OCI-LY3 (cell line): ENCODE measurements at regions not wholly inside any gene's neighbourhood (a gene's known extent, or its start where the extent isn't known, plus 50 kb on each side); places are given as distances from the start of the nearest gene placed in this dataset.

Source experiments
- H2AFZ ChIP-seq: fragments of 200-600, 300-600 bp; shearing (Covaris generic); 2 replicates; pipeline ENCODE4 v1.6.0; 2014; ENCODE audit warnings: antibody characterized with exemption, low read depth, low read length
- H3K27ac ChIP-seq: fragments of 200-600, 300-600 bp; sonication (generic); 2 replicates; pipeline ENCODE4 v1.5.1; 2014; ENCODE audit warnings: mild to moderate bottlenecking, low read length, moderate library complexity, mixed read lengths
- H3K27me3 ChIP-seq: fragments of 200-600, 300-600 bp; sonication (generic); 2 replicates; pipeline ENCODE4 v1.6.1; 2014; ENCODE audit warnings: low read depth, low read length, mixed read lengths
- H3K36me3 ChIP-seq: fragments of 200-600, 300-600 bp; sonication (generic); replicated peaks from 2 replicates; pipeline ENCODE3; 2014; ENCODE audit warnings: low read depth, low read length, mixed read lengths
- H3K4me1 ChIP-seq: fragments of 300-600, 200-600 bp; sonication (generic); 2 replicates; pipeline ENCODE4 v1.6.1; 2014; ENCODE audit warnings: low read length, mixed read lengths
- H3K4me2 ChIP-seq: fragments of 200-600, 300-600 bp; sonication (generic); 2 replicates; pipeline ENCODE4 v1.6.1; 2014; ENCODE audit warnings: low read length, mixed read lengths
- H3K4me3 ChIP-seq: fragments of 300-600, 200-600 bp; sonication (generic); 2 replicates; pipeline ENCODE4 v1.5.1; 2014; ENCODE audit warnings: antibody characterized with exemption, mild to moderate bottlenecking, low read length, moderate library complexity
- H3K79me2 ChIP-seq: fragments of 300-600, 200-600 bp; shearing (Covaris generic); 2 replicates; pipeline ENCODE4 v1.6.1; 2014; ENCODE audit warnings: mild to moderate bottlenecking, low read length, mixed read lengths
- H3K9ac ChIP-seq: fragments of 300-600, 200-600 bp; shearing (Covaris generic); 2 replicates; pipeline ENCODE4 v1.6.0; 2014; ENCODE audit warnings: mild to moderate bottlenecking, low read length, moderate library complexity
- H3K9me3 ChIP-seq: fragments of 200-600, 300-600 bp; shearing (Covaris generic); 2 replicates; pipeline ENCODE4 v1.6.1; 2014; ENCODE audit warnings: low read length, mixed read lengths; ENCODE audit not compliant: insufficient read depth
- H4K20me1 ChIP-seq: fragments of 200-600, 300-600 bp; sonication (generic); 2 replicates; pipeline ENCODE4 v1.6.1; 2016; ENCODE audit warnings: low read length, mixed read lengths; ENCODE audit not compliant: insufficient read depth
- EZH2phosphoT487 ChIP-seq: fragments of 200-600 bp; shearing (Covaris generic); IDR thresholded peaks from 2 replicates; pipeline ENCODE4 v1.6.1; 2018; ENCODE audit warnings: antibody characterized with exemption, mixed run types, low read depth
- TF ChIP-seq, protein P1 (sequence below): fragments of 200-600, 300-600 bp; sonication (generic); IDR thresholded peaks from 2 replicates; pipeline ENCODE4 v1.5.1; 2014; ENCODE audit warnings: antibody characterized with exemption, low read length, low read depth

DNA sequence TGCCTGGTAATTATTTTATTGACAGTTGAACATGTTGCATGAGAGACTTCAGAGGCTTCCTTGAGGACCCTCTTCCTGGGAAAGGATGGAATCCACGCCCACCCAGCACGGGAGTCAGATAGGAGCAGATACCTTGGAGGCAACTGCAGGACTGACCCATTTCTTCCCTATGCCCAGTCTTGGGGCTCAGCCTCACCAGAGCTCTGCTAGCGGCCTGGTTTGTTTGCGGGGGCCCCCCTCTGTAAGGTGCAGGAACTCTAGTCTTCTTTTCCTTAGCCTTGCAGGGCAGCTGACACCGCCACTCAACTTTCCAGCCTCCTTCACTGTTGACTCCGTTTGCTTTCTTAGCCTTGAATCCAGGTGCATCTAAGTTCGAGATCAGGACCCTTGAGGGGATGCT is 1032.8 kb downstream of the BRD1 start:
- Histone ChIP-seq H3K27me3 (no peaks in the 10 kb centered on the region), H3K4me2 (no peak overlapping the region), H2AFZ (no peak overlapping the region), H4K20me1 (no peaks in the 10 kb centered on the region), H3K9ac (no peak overlapping the region), H3K27ac (no peak overlapping the region), H3K4me3 (no peak overlapping the region), H3K4me1 (no peaks in the 10 kb centered on the region), H3K79me2 (no peaks in the 10 kb centered on the region), H3K9me3 (no peaks in the 10 kb centered on the region), H3K36me3 (no peaks in the 10 kb centered on the region)
- TF ChIP-seq, protein P1, sequence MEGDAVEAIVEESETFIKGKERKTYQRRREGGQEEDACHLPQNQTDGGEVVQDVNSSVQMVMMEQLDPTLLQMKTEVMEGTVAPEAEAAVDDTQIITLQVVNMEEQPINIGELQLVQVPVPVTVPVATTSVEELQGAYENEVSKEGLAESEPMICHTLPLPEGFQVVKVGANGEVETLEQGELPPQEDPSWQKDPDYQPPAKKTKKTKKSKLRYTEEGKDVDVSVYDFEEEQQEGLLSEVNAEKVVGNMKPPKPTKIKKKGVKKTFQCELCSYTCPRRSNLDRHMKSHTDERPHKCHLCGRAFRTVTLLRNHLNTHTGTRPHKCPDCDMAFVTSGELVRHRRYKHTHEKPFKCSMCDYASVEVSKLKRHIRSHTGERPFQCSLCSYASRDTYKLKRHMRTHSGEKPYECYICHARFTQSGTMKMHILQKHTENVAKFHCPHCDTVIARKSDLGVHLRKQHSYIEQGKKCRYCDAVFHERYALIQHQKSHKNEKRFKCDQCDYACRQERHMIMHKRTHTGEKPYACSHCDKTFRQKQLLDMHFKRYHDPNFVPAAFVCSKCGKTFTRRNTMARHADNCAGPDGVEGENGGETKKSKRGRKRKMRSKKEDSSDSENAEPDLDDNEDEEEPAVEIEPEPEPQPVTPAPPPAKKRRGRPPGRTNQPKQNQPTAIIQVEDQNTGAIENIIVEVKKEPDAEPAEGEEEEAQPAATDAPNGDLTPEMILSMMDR = no peak
- TF ChIP-seq EZH2phosphoT487 = no peak

DNA sequence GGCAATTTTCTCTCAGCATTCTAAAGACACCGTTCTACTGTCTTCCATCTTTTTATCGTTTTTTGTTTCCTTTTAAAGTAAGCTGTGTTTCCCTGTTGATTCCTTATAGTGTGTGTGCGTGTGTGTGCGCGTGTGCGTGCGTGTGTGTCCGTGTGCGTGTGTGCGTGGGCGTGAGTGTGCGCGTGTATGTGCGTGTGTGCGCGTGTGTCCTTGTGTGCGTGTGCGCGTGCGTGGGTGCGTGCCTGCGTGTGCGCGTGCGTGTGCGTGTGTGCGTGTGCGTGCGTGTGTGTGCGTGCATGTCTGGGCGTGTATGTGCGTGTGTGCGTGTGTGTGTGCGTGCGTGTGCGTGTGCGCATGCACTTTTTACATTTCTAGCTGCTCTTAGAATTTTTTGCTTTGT is 1033.7 kb downstream of the BRD1 start:
- no peaks in the 10 kb centered on the region for H3K27me3 ChIP-seq
- H3K4me3 ChIP-seq = no peak overlapping the region
- no peaks in the 10 kb centered on the region for H3K36me3 ChIP-seq
- no peak overlapping the region for H3K9ac ChIP-seq
- H3K27ac ChIP-seq = no peak overlapping the region
- H3K9me3 ChIP-seq = no peaks in the 10 kb centered on the region
- no peak overlapping the region for H2AFZ ChIP-seq
- TF ChIP-seq, protein P1 = no peak
- TF ChIP-seq EZH2phosphoT487 = no peak
- no peaks in the 10 kb centered on the region for H3K79me2 ChIP-seq
- no peaks in the 10 kb centered on the region for H4K20me1 ChIP-seq
- no peak overlapping the region for H3K4me2 ChIP-seq
- no peaks in the 10 kb centered on the region for H3K4me1 ChIP-seq

DNA sequence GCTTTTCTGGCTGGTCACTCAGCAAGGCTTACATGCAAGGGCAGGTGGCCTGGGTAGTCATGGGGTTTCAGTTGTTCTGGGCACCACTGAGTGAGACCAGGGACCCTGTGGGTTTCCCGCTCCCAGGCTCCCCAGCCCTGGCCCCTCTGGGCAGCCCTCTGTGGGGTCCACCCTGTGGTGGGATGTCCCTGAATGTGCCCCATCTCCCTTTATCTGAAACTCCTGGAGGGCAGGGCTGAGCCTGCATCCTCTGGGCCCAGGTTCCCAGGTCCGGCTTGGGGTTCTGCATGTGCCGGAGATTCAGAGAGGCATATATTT is 1041.0 kb downstream of the BRD1 start:
- no peaks in the 10 kb centered on the region for H3K79me2 ChIP-seq
- TF ChIP-seq, protein P1 = no peak
- TF ChIP-seq EZH2phosphoT487 = no peak
- H3K9ac ChIP-seq = no peak overlapping the region
- H3K9me3 ChIP-seq = no peaks in the 10 kb centered on the region
- no peak overlapping the region for H2AFZ ChIP-seq
- H3K4me1 ChIP-seq = no peaks in the 10 kb centered on the region
- H3K27ac ChIP-seq = no peak overlapping the region
- no peak overlapping the region for H3K4me2 ChIP-seq
- H3K36me3 ChIP-seq = no peaks in the 10 kb centered on the region
- no peaks in the 10 kb centered on the region for H3K27me3 ChIP-seq
- H4K20me1 ChIP-seq = no peaks in the 10 kb centered on the region
- H3K4me3 ChIP-seq = no peak overlapping the region

DNA sequence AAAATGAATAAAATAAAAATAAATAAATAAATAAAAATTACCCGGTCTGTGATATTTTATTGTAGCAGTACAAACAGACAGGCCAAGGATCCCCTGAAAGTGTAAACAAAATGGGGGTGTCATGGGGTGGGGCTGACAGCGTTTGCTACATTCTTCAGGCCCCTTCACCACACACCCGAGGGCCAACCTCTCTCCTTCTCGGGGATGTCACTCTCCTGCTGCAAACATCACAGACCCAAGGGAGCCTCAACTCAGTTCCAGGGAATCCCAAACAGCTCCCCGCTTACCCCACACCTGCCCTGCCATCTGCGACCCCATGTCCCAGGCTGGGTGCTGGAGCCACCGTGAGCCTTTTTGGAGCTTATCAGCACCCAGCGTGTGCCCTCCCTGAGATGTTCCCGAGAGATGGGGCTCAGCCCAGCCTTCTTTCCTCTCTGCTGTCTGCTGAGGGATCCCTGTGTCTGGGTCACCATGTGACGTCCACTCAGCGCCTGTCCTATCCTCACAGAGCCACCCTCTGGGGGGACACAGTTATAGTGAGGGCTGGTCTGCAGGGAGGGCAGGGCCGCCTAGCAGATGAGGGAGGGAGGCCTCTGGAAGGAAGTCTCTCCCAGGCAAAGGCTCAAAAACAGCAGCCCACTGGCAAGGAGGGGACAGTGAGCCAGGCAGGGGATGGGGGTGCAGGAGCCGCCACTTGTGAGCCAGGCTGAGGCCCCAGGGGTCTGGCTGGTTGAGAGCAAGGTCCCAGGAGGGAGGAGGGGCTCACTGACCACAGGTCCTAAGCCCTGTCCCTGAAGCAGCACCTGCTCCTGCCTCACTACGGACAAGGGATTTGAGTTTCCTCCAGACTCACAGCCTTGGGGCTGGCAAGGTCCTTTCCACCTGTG is 1041.6 kb downstream of the BRD1 start:
- H3K27ac ChIP-seq = no peak overlapping the region
- no peaks in the 10 kb centered on the region for H4K20me1 ChIP-seq
- TF ChIP-seq, protein P1 = no peak
- no peak for TF ChIP-seq EZH2phosphoT487
- no peaks in the 10 kb centered on the region for H3K9me3 ChIP-seq
- H3K9ac ChIP-seq = no peak overlapping the region
- no peak overlapping the region for H3K4me3 ChIP-seq
- no peaks in the 10 kb centered on the region for H3K36me3 ChIP-seq
- no peaks in the 10 kb centered on the region for H3K27me3 ChIP-seq
- no peak overlapping the region for H2AFZ ChIP-seq
- H3K4me2 ChIP-seq = no peak overlapping the region
- H3K79me2 ChIP-seq = no peaks in the 10 kb centered on the region
- no peaks in the 10 kb centered on the region for H3K4me1 ChIP-seq
